HEK293T (cell line): ENCODE measurements at regions not wholly inside any gene's neighbourhood (a gene's known extent, or its start where the extent isn't known, plus 50 kb on each side); places are given as distances from the start of the nearest gene placed in this dataset.

Source experiments
- CTCF ChIA-PET: fragments of 350-600 bp; formaldehyde crosslinking; extraction: SDS; loops from one replicate; lab custom pipeline; 2021; ENCODE audit warnings: antibody characterized with exemption, inconsistent platforms; lab: Yijun Ruan, JAX
- POLR2A ChIA-PET: fragments of 350-600 bp; formaldehyde crosslinking; extraction: SDS; loops from one replicate; lab custom pipeline; 2020; ENCODE audit warnings: antibody characterized with exemption, inconsistent platforms; lab: Yijun Ruan, JAX
- DNase-seq: peaks from one replicate; pipeline ENCODE4 v3.0.0; 2012; ENCODE audit warnings: mixed read lengths; ENCODE audit errors: extremely low spot score
- ARNT ChIP-seq: fragments of 450-650 bp; IDR thresholded peaks from 2 replicates; pipeline ENCODE4 v1.6.1; 2017; ENCODE audit warnings: mild to moderate bottlenecking
- BHLHE40 ChIP-seq: fragments of 450-650 bp; IDR thresholded peaks from 2 replicates; pipeline ENCODE4 v1.6.1; 2016; ENCODE audit warnings: mild to moderate bottlenecking, moderate library complexity, borderline replicate concordance
- CTBP1 ChIP-seq: fragments of 450-650 bp; IDR thresholded peaks from 2 replicates; pipeline ENCODE4 v1.6.1; 2016; ENCODE audit warnings: borderline replicate concordance
- ELF4 ChIP-seq: fragments of 450-650 bp; IDR thresholded peaks from 2 replicates; pipeline ENCODE4 v1.6.1; 2017; ENCODE audit warnings: antibody characterized with exemption
- FOXA1 ChIP-seq: fragments of 450-650 bp; IDR thresholded peaks from 2 replicates; pipeline ENCODE4 v1.6.1; 2016; ENCODE audit warnings: mild to moderate bottlenecking
- FOXK2 ChIP-seq: fragments of 450-650 bp; IDR thresholded peaks from 2 replicates; pipeline ENCODE4 v1.6.1; 2016; ENCODE audit warnings: mild to moderate bottlenecking
- FOXM1 ChIP-seq: fragments of 450-650 bp; IDR thresholded peaks from 2 replicates; pipeline ENCODE4 v1.6.1; 2017; ENCODE audit warnings: mild to moderate bottlenecking, borderline replicate concordance
- HDGF ChIP-seq: fragments of 450-650 bp; IDR thresholded peaks from 2 replicates; pipeline ENCODE4 v1.6.1; 2017; ENCODE audit warnings: antibody characterized with exemption, borderline replicate concordance
- L3MBTL2 ChIP-seq: fragments of 450-650 bp; conservative IDR thresholded peaks from 2 replicates; pipeline ENCODE4 v1.6.1; 2016; ENCODE audit warnings: mild to moderate bottlenecking
- LEF1 ChIP-seq: fragments of 450-650 bp; IDR thresholded peaks from 2 replicates; pipeline ENCODE4 v1.6.1; 2017; ENCODE audit warnings: mild to moderate bottlenecking, borderline replicate concordance
- NFRKB ChIP-seq: fragments of 450-650 bp; IDR thresholded peaks from 2 replicates; pipeline ENCODE4 v1.6.1; 2016; ENCODE audit warnings: mild to moderate bottlenecking, moderate library complexity
- PKNOX1 ChIP-seq: fragments of 450-650 bp; IDR thresholded peaks from 2 replicates; pipeline ENCODE4 v1.6.1; 2016
- SP1 ChIP-seq: fragments of 450-650 bp; IDR thresholded peaks from 2 replicates; pipeline ENCODE4 v1.6.1; 2017
- SUZ12 ChIP-seq: fragments of 450-650 bp; IDR thresholded peaks from 2 replicates; pipeline ENCODE4 v1.6.1; 2016; ENCODE audit warnings: mild to moderate bottlenecking
- TARDBP ChIP-seq: fragments of 450-650 bp; IDR thresholded peaks from 2 replicates; pipeline ENCODE4 v1.6.1; 2016
- ZNF384 ChIP-seq: fragments of 450-650 bp; IDR thresholded peaks from 2 replicates; pipeline ENCODE4 v1.6.1; 2016

DNA sequence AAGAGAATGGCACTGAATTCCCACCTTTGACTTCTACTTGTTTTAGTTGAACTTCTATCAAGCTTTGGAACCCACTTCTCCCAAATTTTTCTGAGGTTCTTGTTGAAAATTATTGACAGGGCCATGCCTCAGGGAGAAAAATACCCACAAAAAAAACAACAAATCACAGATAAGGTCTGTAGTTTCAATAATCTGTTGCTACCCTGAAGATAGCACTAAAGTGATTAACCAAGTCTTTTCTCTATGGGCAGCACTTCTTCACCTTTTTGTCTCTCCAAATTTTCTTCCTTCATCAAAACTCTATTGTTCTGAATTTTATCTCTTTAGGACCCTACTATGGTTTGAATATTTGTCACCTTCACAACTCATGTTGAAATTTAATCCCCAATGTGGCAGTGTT is 154.3 kb upstream of the FGF10 start:
- no peak for DNase-seq
- ChIA-PET POLR2A (no interaction called here), CTCF (no interaction called here)
- TF ChIP-seq NFRKB (no peak), SUZ12 (no peak), HDGF (no peak), ARNT (no peak), FOXM1 (no peak), L3MBTL2 (no peak), BHLHE40 (no peak), PKNOX1 (no peak), FOXK2 (no peak), SP1 (no peak)

DNA sequence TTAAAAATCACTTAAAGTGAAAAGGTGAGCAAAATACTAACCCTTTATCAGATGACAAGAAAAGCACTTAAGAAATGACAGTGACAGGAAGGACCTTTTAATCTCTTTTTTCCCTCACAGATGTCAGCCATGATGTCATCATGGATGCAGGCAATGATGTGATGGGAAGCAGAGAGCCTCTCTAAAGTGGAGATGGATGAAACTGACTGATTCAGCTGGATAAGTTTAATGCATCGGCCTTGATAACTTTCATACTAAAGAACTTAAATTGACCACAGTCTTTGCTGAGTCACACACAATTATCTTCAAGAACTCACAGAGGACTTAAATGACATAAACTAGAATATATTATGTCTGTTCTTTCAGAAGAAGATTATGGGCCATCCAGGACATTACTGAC is 153.2 kb upstream of the FGF10 start:
- no peak for DNase-seq
- POLR2A ChIA-PET: no interaction called here
- TF ChIP-seq FOXM1: no peak
- no peak for TF ChIP-seq ELF4
- no peak for TF ChIP-seq HDGF
- no peak for TF ChIP-seq TARDBP
- no peak for TF ChIP-seq CTBP1
- TF ChIP-seq ARNT: no peak
- TF ChIP-seq FOXK2: no peak
- no peak for TF ChIP-seq PKNOX1
- no peak for TF ChIP-seq SUZ12
- TF ChIP-seq SP1: no peak
- TF ChIP-seq FOXA1: no peak
- TF ChIP-seq BHLHE40: no peak
- TF ChIP-seq LEF1: no peak
- no peak for TF ChIP-seq L3MBTL2
- TF ChIP-seq NFRKB: no peak
- no peak for TF ChIP-seq ZNF384
- CTCF ChIA-PET: no interaction called here

GRCh38 chr5:44539602-44539919 is 150.3 kb upstream of the FGF10 start:
- DNase-seq: no peak
- ChIA-PET POLR2A (no interaction called here), CTCF (no interaction called here)
- no peak for TF ChIP-seq FOXK2
- no peak for TF ChIP-seq ARNT
- TF ChIP-seq SP1: no peak
- TF ChIP-seq NFRKB: no peak
- TF ChIP-seq SUZ12: no peak
- no peak for TF ChIP-seq HDGF
- no peak for TF ChIP-seq CTBP1
- no peak for TF ChIP-seq ZNF384
- no peak for TF ChIP-seq LEF1

DNA sequence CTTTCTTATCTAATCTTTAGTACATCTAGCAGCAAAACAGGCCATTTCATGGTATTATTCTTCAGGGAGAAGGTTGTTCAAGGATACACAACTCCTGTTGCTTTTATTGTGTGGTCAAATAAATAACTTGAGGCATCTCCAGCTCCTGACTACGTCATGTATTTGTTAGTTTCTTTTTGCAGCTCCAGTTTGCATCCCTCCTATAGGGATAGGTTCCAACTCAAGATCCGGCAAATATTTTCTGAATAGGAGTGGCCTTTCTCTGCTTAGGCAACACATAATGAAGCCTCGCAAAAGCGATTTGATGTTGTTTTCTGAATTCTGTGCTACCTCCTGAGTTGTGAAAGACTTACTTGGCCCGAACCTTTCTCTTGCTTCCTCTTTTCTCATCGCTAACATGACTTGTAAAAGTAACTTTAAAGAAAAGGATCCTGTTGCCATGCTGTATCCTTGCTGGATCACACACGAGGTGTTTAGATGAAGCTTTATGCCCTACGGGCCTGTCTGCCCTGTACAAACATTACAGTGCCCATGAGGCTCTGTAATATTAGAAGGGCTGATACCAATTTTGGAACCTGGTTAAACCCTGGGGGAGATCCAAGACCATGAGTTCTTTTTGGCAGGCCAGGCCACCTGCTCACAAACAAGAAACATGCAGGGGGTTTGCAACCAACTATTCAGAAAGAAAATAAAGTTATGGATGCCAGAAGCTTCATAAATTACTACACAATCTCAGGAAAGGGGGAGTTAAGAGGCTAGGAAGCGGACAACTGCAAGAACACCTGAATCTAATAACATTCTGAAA is 149.8 kb upstream of the FGF10 start:
- DNase-seq: no peak
- ChIA-PET CTCF (no interaction called here), POLR2A (no interaction called here)
- TF ChIP-seq SUZ12 (no peak), PKNOX1 (no peak), HDGF (no peak), CTBP1 (no peak)

- TF ChIP-seq NFRKB: no peak
- no peak for TF ChIP-seq CTBP1
- TF ChIP-seq PKNOX1: no peak
- no peak for TF ChIP-seq FOXK2
- TF ChIP-seq LEF1: no peak
- TF ChIP-seq ZNF384: no peak
- no peak for TF ChIP-seq SUZ12
- TF ChIP-seq SP1: no peak
- TF ChIP-seq FOXM1: no peak
- TF ChIP-seq FOXA1: no peak
- no peak for TF ChIP-seq L3MBTL2
- no peak for TF ChIP-seq TARDBP
- no peak for TF ChIP-seq HDGF
- TF ChIP-seq BHLHE40: no peak
- TF ChIP-seq ELF4: no peak
- DNase-seq: peak; percentile 10
Measured at GRCh38 chr5:44536650-44537260, 147.5 kb upstream of the FGF10 start.

GRCh38 chr5:44535621-44536020 is 146.4 kb upstream of the FGF10 start:
- ChIA-PET CTCF (no interaction called here), POLR2A (no interaction called here)
- DNase-seq: no peak
- no peak for TF ChIP-seq L3MBTL2
- TF ChIP-seq SUZ12: no peak
- TF ChIP-seq ZNF384: no peak
- no peak for TF ChIP-seq FOXM1
- TF ChIP-seq SP1: no peak
- TF ChIP-seq NFRKB: no peak
- TF ChIP-seq HDGF: no peak
- TF ChIP-seq CTBP1: no peak
- TF ChIP-seq LEF1: no peak
- TF ChIP-seq TARDBP: no peak
- no peak for TF ChIP-seq ELF4

More at GRCh38 chr5:44536650-44537260, 147.5 kb upstream of the FGF10 start:
- ChIA-PET POLR2A (no interaction called here), CTCF (no interaction called here)
